ENCODE measurements at regions not wholly inside any gene's neighbourhood (a gene's known extent, or its start where the extent isn't known, plus 50 kb on each side); places are given as distances from the start of the nearest gene placed in this dataset.

DNA sequence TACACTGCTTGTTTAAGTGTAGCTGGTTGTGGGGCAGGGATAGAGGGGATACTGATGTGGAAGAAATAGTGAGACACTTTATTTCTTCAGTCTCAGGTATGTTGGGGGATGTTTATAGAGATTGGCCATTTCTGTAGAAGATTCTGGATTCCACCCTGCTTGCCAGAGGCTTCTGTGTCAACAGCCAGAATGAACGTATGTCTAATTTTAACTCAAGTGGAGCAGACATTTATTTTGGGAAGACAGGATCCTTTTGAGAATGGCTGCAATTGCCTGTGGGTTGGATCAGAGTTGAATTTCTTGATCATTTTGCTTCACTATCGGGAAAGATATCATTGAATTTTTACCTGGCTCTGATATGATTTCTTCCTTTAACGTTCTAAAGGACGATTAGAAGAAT is 465.6 kb upstream of the SLC14A2 start (continued):
- TF ChIP-seq, protein P1, sequence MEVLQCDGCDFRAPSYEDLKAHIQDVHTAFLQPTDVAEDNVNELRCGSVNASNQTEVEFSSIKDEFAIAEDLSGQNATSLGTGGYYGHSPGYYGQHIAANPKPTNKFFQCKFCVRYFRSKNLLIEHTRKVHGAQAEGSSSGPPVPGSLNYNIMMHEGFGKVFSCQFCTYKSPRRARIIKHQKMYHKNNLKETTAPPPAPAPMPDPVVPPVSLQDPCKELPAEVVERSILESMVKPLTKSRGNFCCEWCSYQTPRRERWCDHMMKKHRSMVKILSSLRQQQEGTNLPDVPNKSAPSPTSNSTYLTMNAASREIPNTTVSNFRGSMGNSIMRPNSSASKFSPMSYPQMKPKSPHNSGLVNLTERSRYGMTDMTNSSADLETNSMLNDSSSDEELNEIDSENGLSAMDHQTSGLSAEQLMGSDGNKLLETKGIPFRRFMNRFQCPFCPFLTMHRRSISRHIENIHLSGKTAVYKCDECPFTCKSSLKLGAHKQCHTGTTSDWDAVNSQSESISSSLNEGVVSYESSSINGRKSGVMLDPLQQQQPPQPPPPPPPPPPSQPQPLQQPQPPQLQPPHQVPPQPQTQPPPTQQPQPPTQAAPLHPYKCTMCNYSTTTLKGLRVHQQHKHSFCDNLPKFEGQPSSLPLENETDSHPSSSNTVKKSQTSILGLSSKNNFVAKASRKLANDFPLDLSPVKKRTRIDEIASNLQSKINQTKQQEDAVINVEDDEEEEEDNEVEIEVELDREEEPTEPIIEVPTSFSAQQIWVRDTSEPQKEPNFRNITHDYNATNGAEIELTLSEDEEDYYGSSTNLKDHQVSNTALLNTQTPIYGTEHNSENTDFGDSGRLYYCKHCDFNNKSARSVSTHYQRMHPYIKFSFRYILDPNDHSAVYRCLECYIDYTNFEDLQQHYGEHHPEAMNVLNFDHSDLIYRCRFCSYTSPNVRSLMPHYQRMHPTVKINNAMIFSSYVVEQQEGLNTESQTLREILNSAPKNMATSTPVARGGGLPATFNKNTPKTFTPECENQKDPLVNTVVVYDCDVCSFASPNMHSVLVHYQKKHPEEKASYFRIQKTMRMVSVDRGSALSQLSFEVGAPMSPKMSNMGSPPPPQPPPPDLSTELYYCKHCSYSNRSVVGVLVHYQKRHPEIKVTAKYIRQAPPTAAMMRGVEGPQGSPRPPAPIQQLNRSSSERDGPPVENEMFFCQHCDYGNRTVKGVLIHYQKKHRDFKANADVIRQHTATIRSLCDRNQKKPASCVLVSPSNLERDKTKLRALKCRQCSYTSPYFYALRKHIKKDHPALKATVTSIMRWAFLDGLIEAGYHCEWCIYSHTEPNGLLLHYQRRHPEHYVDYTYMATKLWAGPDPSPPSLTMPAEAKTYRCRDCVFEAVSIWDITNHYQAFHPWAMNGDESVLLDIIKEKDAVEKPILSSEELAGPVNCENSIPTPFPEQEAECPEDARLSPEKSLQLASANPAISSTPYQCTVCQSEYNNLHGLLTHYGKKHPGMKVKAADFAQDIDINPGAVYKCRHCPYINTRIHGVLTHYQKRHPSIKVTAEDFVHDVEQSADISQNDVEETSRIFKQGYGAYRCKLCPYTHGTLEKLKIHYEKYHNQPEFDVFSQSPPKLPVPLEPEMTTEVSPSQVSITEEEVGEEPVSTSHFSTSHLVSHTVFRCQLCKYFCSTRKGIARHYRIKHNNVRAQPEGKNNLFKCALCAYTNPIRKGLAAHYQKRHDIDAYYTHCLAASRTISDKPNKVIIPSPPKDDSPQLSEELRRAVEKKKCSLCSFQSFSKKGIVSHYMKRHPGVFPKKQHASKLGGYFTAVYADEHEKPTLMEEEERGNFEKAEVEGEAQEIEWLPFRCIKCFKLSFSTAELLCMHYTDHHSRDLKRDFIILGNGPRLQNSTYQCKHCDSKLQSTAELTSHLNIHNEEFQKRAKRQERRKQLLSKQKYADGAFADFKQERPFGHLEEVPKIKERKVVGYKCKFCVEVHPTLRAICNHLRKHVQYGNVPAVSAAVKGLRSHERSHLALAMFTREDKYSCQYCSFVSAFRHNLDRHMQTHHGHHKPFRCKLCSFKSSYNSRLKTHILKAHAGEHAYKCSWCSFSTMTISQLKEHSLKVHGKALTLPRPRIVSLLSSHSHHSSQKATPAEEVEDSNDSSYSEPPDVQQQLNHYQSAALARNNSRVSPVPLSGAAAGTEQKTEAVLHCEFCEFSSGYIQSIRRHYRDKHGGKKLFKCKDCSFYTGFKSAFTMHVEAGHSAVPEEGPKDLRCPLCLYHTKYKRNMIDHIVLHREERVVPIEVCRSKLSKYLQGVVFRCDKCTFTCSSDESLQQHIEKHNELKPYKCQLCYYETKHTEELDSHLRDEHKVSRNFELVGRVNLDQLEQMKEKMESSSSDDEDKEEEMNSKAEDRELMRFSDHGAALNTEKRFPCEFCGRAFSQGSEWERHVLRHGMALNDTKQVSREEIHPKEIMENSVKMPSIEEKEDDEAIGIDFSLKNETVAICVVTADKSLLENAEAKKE (CRISPR knock-in tag; IDR thresholded peaks at IDR 0.05) = no peak
- no peak for TF ChIP-seq ZNF331 (CRISPR knock-in tag; IDR thresholded peaks at IDR 0.05; ENCODE audit: low read depth)

DNA sequence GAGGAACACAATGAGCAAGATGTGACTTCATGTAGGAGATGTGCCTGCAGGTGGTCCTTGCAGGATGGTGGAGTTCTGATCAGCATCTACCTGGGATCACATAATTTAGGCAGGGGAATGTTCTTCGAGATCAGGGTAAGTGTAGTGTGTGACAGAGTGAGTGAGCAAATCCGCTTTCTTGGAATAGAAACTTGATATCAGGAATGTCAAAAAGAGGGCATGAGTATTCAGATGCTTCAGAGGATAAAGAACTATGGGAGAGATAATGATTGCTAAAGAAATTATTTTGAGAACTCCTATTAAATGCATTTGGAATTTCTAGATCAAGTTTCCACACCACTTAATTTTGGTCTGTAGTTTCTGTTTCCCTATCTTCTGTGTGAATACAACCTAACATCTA is 463.6 kb upstream of the SLC14A2 start:
- H3K4me3 Mint-ChIP-seq = no peak overlapping the region
- DNase-seq (ENCODE audit: low spot score) (no peak), ATAC-seq (no peak)
- H3K27ac Mint-ChIP-seq = no peak overlapping the region
- H3K4me1 ChIP-seq (ENCODE audit: insufficient read depth) = peaks cover 8% of the 10 kb centered on the region; the same call in 1 of the 2 replicates
- H3K4me1 Mint-ChIP-seq = peaks cover 6% of the 10 kb centered on the region; the same call in 2 of the 3 replicates
- no peaks in the 10 kb centered on the region for H3K9me3 Mint-ChIP-seq
- no peak overlapping the region for H3K4me3 ChIP-seq
- H3K79me2 ChIP-seq (replicated peaks; ENCODE audit: insufficient read depth) = no peaks in the 10 kb centered on the region
- H3K27ac ChIP-seq (ENCODE audit: low read depth) = no peak overlapping the region
- no peaks in the 10 kb centered on the region for H3K36me3 ChIP-seq (ENCODE audit: insufficient read depth)
- H3K27me3 ChIP-seq (ENCODE audit: insufficient read depth) = no peaks in the 10 kb centered on the region
- no peaks in the 10 kb centered on the region for H3K27me3 Mint-ChIP-seq (ENCODE audit: insufficient read depth, low read depth, poor library complexity)
- no peaks in the 10 kb centered on the region for H4K20me1 ChIP-seq (replicated peaks; ENCODE audit: insufficient read depth)
- peaks cover 6% of the 10 kb centered on the region; the same call in 1 of the 2 replicates for H3K9me2 ChIP-seq (ENCODE audit: insufficient read depth)
- H3F3A ChIP-seq (replicated peaks; ENCODE audit: low read depth) = no peaks in the 10 kb centered on the region
- H2AFZ ChIP-seq = no peak overlapping the region
- H3K4me2 ChIP-seq = no peak overlapping the region
- no peaks in the 10 kb centered on the region for H3K36me3 Mint-ChIP-seq (ENCODE audit: low read depth)
- no peak for TF ChIP-seq CREB1 (CRISPR knock-in tag; IDR thresholded peaks at IDR 0.05; ENCODE audit: low read depth)
- no peak for TF ChIP-seq JUNB (IDR thresholded peaks at IDR 0.05; ENCODE audit: unreplicated experiment)
- no peak for TF ChIP-seq EZH2 (IDR thresholded peaks at IDR 0.05; ENCODE audit: low read depth, unreplicated experiment)
- TF ChIP-seq ZNF331 (CRISPR knock-in tag; IDR thresholded peaks at IDR 0.05; ENCODE audit: low read depth) = no peak
- TF ChIP-seq POLR2AphosphoS5 (IDR thresholded peaks at IDR 0.05; ENCODE audit: low read depth) = no peak
- TF ChIP-seq ZNF114 (CRISPR knock-in tag; IDR thresholded peaks at IDR 0.05) = no peak
- TF ChIP-seq EZH2phosphoT487 (IDR thresholded peaks at IDR 0.05; ENCODE audit: unreplicated experiment) = no peak
- TF ChIP-seq, protein P2, sequence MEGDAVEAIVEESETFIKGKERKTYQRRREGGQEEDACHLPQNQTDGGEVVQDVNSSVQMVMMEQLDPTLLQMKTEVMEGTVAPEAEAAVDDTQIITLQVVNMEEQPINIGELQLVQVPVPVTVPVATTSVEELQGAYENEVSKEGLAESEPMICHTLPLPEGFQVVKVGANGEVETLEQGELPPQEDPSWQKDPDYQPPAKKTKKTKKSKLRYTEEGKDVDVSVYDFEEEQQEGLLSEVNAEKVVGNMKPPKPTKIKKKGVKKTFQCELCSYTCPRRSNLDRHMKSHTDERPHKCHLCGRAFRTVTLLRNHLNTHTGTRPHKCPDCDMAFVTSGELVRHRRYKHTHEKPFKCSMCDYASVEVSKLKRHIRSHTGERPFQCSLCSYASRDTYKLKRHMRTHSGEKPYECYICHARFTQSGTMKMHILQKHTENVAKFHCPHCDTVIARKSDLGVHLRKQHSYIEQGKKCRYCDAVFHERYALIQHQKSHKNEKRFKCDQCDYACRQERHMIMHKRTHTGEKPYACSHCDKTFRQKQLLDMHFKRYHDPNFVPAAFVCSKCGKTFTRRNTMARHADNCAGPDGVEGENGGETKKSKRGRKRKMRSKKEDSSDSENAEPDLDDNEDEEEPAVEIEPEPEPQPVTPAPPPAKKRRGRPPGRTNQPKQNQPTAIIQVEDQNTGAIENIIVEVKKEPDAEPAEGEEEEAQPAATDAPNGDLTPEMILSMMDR (conservative IDR thresholded peaks at IDR 0.05; ENCODE audit: low read depth in 2 of 2) = no peak
- TF ChIP-seq, protein P3, sequence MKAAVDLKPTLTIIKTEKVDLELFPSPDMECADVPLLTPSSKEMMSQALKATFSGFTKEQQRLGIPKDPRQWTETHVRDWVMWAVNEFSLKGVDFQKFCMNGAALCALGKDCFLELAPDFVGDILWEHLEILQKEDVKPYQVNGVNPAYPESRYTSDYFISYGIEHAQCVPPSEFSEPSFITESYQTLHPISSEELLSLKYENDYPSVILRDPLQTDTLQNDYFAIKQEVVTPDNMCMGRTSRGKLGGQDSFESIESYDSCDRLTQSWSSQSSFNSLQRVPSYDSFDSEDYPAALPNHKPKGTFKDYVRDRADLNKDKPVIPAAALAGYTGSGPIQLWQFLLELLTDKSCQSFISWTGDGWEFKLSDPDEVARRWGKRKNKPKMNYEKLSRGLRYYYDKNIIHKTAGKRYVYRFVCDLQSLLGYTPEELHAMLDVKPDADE (IDR thresholded peaks at IDR 0.05) = no peak
- TF ChIP-seq, protein P4, sequence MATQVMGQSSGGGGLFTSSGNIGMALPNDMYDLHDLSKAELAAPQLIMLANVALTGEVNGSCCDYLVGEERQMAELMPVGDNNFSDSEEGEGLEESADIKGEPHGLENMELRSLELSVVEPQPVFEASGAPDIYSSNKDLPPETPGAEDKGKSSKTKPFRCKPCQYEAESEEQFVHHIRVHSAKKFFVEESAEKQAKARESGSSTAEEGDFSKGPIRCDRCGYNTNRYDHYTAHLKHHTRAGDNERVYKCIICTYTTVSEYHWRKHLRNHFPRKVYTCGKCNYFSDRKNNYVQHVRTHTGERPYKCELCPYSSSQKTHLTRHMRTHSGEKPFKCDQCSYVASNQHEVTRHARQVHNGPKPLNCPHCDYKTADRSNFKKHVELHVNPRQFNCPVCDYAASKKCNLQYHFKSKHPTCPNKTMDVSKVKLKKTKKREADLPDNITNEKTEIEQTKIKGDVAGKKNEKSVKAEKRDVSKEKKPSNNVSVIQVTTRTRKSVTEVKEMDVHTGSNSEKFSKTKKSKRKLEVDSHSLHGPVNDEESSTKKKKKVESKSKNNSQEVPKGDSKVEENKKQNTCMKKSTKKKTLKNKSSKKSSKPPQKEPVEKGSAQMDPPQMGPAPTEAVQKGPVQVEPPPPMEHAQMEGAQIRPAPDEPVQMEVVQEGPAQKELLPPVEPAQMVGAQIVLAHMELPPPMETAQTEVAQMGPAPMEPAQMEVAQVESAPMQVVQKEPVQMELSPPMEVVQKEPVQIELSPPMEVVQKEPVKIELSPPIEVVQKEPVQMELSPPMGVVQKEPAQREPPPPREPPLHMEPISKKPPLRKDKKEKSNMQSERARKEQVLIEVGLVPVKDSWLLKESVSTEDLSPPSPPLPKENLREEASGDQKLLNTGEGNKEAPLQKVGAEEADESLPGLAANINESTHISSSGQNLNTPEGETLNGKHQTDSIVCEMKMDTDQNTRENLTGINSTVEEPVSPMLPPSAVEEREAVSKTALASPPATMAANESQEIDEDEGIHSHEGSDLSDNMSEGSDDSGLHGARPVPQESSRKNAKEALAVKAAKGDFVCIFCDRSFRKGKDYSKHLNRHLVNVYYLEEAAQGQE (IDR thresholded peaks at IDR 0.05; ENCODE audit: unreplicated experiment) = no peak
